ENCODE measurements at regions not wholly inside any gene's neighbourhood (a gene's known extent, or its start where the extent isn't known, plus 50 kb on each side); places are given as distances from the start of the nearest gene placed in this dataset.

DNA sequence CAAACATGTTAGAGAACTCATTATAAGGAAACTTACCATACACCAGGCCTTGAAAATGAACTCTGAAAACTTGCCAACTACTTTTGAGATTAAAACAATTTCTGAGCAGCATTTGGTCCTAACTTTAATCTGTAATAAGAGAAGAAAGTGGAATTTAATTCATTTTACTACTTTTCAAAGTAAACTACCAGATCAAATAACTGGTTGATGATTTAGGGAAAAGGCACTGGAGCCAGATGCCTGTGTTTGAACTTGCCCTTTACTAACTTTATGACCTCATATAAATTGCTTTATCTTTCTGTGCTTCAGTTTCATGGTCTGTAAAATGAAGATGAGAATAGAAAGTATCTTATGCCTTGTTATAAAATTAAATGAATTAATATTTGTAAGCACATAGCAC is 159.9 kb upstream of the PCDH18 start:
- intact Hi-C loops (cut with micrococcal nuclease; ENCODE audit: unreplicated experiment) (no loop called here), in situ Hi-C loops (cut with MboI) (no loop called here)
- no peaks in the 10 kb centered on the region for H3K79me2 ChIP-seq (ENCODE audit: control insufficient read depth, insufficient read depth, low read length)
- DNase-seq (ENCODE audit: low read depth, low spot score) (no peak), FAIRE-seq (no peak), ATAC-seq (no peak)
- SMC1A ChIA-PET (ENCODE audit: uncharacterized antibody, unreplicated experiment) = no interaction called here
- H3K27me3 ChIP-seq (replicated peaks in 1 of 2; ENCODE audit: control insufficient read depth in 2 of 2, insufficient read depth in 2 of 2, low read length in 1 of 2) = no peaks in the 10 kb centered on the region
- H3K4me3 ChIP-seq = no peak overlapping the region
- H3K4me2 ChIP-seq (ENCODE audit: control insufficient read depth, insufficient read depth) = no peak overlapping the region
- no peaks in the 10 kb centered on the region for H4K20me1 ChIP-seq (ENCODE audit: control insufficient read depth, insufficient read depth)
- RAD21 ChIA-PET (ENCODE audit: unreplicated experiment) = interaction anchor here (1.3 kb wide), 1 partner anchor 11 kb away, joined by 3 read pairs; no protein-coding TSS in a partner anchor
- H3K4me1 ChIP-seq (ENCODE audit: control insufficient read depth, insufficient read depth, low read length) = no peaks in the 10 kb centered on the region
- no peak overlapping the region for H2AFZ ChIP-seq (ENCODE audit: control insufficient read depth, low read depth, low read length)
- no peaks in the 10 kb centered on the region for H3K36me3 ChIP-seq (ENCODE audit: control insufficient read depth in 2 of 2, insufficient read depth in 2 of 2, low read length in 1 of 2)
- H3K9me3 ChIP-seq (replicated peaks; ENCODE audit: control insufficient read depth, insufficient read depth, low read length) = no peaks in the 10 kb centered on the region
- BruUV-seq (replicated peaks) = no TSS peak
- TF ChIP-seq BCL11A (IDR thresholded peaks at IDR 0.05; ENCODE audit: low read depth, low read length) = no peak
- no peak for TF ChIP-seq HCFC1 (IDR thresholded peaks at IDR 0.05; ENCODE audit: low read length)
- TF ChIP-seq TCF7 (IDR thresholded peaks at IDR 0.05; ENCODE audit: borderline replicate concordance) = no peak
- no peak for TF ChIP-seq ASH2L (IDR thresholded peaks at IDR 0.05; ENCODE audit: borderline replicate concordance, low read depth)
- no peak for TF ChIP-seq NFYA (IDR thresholded peaks at IDR 0.05; ENCODE audit: borderline replicate concordance, low read depth, low read length)
- no peak for TF ChIP-seq IRF4 (IDR thresholded peaks at IDR 0.05; ENCODE audit: low read depth, low read length)
- no peak for TF ChIP-seq CBFB (IDR thresholded peaks at IDR 0.05; ENCODE audit: low read depth)
- no peak for TF ChIP-seq MXI1 (IDR thresholded peaks at IDR 0.05; ENCODE audit: low read depth, low read length)
- TF ChIP-seq, protein P1, sequence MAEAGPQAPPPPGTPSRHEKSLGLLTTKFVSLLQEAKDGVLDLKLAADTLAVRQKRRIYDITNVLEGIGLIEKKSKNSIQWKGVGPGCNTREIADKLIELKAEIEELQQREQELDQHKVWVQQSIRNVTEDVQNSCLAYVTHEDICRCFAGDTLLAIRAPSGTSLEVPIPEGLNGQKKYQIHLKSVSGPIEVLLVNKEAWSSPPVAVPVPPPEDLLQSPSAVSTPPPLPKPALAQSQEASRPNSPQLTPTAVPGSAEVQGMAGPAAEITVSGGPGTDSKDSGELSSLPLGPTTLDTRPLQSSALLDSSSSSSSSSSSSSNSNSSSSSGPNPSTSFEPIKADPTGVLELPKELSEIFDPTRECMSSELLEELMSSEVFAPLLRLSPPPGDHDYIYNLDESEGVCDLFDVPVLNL (IDR thresholded peaks at IDR 0.05; ENCODE audit: low read depth, low read length) = no peak
- no peak for TF ChIP-seq FOXM1 (IDR thresholded peaks at IDR 0.05; ENCODE audit: low read depth, low read length)
- no peak overlapping the region for H3K9ac ChIP-seq (ENCODE audit: control insufficient read depth, insufficient read depth, low read length)
- POLR2A ChIA-PET = no interaction called here
- CTCF ChIA-PET = interaction anchor here (1.6 kb wide), 1 partner anchor 11 kb away, joined by 3 read pairs; no protein-coding TSS in a partner anchor
- H3K27ac ChIP-seq (ENCODE audit: control insufficient read depth, insufficient read depth) = no peak overlapping the region

Data from GM12878 (cell line).